Right lobe of liver (tissue), 4 donors: ENCODE measurements at regions not wholly inside any gene's neighbourhood (a gene's known extent, or its start where the extent isn't known, plus 50 kb on each side); places are given as distances from the start of the nearest gene placed in this dataset.

Experiments
- CTCF ChIP-seq, 4 donors: fragments of 200-600 bp in 3 of 4; fragments of 450-650 bp in 1 of 4; IDR thresholded peaks; one replicate each; pipeline versions ENCODE4 v1.5.1 to v1.8.0; 2016 to 2022; ENCODE audit warnings: antibody characterized with exemption in 4 of 4, mild to moderate bottlenecking in 2 of 4
- POLR2A ChIP-seq: fragments of 450-650 bp; IDR thresholded peaks from one replicate; pipeline ENCODE4 v1.6.1; 2017; ENCODE audit warnings: antibody characterized with exemption, mild to moderate bottlenecking
- donor health status: DM: no; HTN: no; CAD: no.
- donor health status: DM: no; HTN: no; CAD: no.
- donor health status: DM: no; HTN: yes; CAD: no.

DNA sequence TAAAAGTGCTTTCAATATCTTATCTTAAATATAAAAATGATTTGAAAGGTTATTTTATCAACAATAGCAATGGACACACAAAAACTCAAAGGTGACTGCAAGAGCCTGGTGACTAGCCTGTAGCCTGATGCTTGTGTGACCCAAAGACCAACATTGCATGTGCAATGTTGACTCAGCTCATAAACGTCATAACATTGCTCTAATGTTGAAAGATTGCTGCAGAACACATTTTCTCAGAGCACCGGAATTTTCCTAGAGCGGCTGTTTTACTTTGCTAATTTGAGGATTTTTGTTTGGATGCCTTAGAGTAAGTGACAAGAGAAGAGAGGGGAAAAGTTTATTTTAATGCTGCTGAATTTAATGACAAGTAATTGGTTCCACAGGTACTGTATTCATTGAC, 107.1 kb downstream of the RAB18 start:
- no peak for TF ChIP-seq CTCF (IDR thresholded peaks at IDR 0.05)
- TF ChIP-seq POLR2A: no peak
